H1 (cell line): ENCODE measurements at regions not wholly inside any gene's neighbourhood (a gene's known extent, or its start where the extent isn't known, plus 50 kb on each side); places are given as distances from the start of the nearest gene placed in this dataset.

Source experiments
- CTCF ChIA-PET: fragments of 300-600 bp; sonication (Branson Sonifier 250); formaldehyde crosslinking; loops from one replicate; lab custom pipeline; 2021; ENCODE audit not compliant: partially characterized antibody; lab: Charles Lee
- POLR2A ChIA-PET: fragments of 300-600 bp; sonication (Branson Sonifier 250); formaldehyde crosslinking; loops from one replicate; lab custom pipeline; 2021; ENCODE audit warnings: inconsistent platforms; ENCODE audit not compliant: partially characterized antibody; lab: Charles Lee
- DNase-seq, 2 experiments: peaks; one replicate each; pipeline versions ENCODE4 v3.0.0 to v3.0.0-alpha.2; 2010 to 2022; ENCODE audit warnings: low spot score in 2 of 2, low read depth in 1 of 2, mixed read lengths in 1 of 2
- FAIRE-seq: peaks from 2 replicates; lab custom pipeline; 2011; peaks lifted over from hg19 to GRCh38; lab: Jason Lieb, UNC
- H2AFZ ChIP-seq: 2 replicates; pipeline ENCODE4 v1.8.1; 2012; ENCODE audit warnings: low read length, inconsistent platforms
- H2AK5ac ChIP-seq: 2 replicates; pipeline ENCODE4 v1.6.1; 2013; ENCODE audit warnings: low read depth, low read length
- H2BK120ac ChIP-seq: replicated peaks from 2 replicates; pipeline ENCODE3; 2013; ENCODE audit warnings: low read depth, low read length, inconsistent platforms
- H2BK12ac ChIP-seq: 2 replicates; pipeline ENCODE4 v1.6.1; 2013; ENCODE audit warnings: low read depth, low read length
- H2BK15ac ChIP-seq: 2 replicates; pipeline ENCODE4 v1.6.1; 2013; ENCODE audit warnings: low read length
- H2BK20ac ChIP-seq: 2 replicates; pipeline ENCODE4 v1.6.1; 2013; ENCODE audit warnings: low read length
- H2BK5ac ChIP-seq: 2 replicates; pipeline ENCODE4 v1.6.1; 2013; ENCODE audit warnings: low read depth, low read length
- H3K14ac ChIP-seq: 2 replicates; pipeline ENCODE4 v1.6.1; 2013; ENCODE audit warnings: inconsistent platforms; ENCODE audit not compliant: insufficient read length
- H3K18ac ChIP-seq: 2 replicates; pipeline ENCODE4 v1.6.1; 2013; ENCODE audit warnings: low read length; ENCODE audit errors: extremely low read depth
- H3K23ac ChIP-seq: 2 replicates; pipeline ENCODE4 v1.6.1; 2013; ENCODE audit warnings: inconsistent platforms; ENCODE audit not compliant: insufficient read length
- H3K23me2 ChIP-seq: 2 replicates; pipeline ENCODE4 v1.6.1; 2013; ENCODE audit warnings: low read depth, low read length
- H3K27ac ChIP-seq: 2 replicates; pipeline ENCODE4 v1.6.1; 2011; ENCODE audit warnings: low read depth, low read length, inconsistent platforms
- H3K27me3 ChIP-seq, 4 experiments: replicated peaks in 1 of 4; 1 replicate in 1 of 4; 2 replicates in 3 of 4; pipeline versions ENCODE4 v1.6.1 to v1.8.1; 2011 to 2013; ENCODE audit warnings: low read length in 3 of 4, mild to moderate bottlenecking in 3 of 4, inconsistent platforms in 2 of 4, mixed read lengths in 2 of 4, moderate library complexity in 1 of 4; ENCODE audit not compliant: control insufficient read depth in 3 of 4, insufficient read depth in 3 of 4; ENCODE audit errors: extremely low read depth in 1 of 4
- H3K36me3 ChIP-seq, 4 experiments: 2 replicates each; pipeline versions ENCODE4 v1.6.1 to v1.8.1; 2011 to 2013; ENCODE audit warnings: mild to moderate bottlenecking in 4 of 4, low read length in 3 of 4, moderate library complexity in 2 of 4, control low read depth in 1 of 4, inconsistent platforms in 1 of 4; ENCODE audit not compliant: insufficient read depth in 4 of 4, control insufficient read depth in 2 of 4
- H3K4ac ChIP-seq: replicated peaks from 2 replicates; pipeline ENCODE3; 2013; ENCODE audit warnings: low read length, low read depth, mixed read lengths, inconsistent platforms; ENCODE audit not compliant: insufficient read length
- H3K4me1 ChIP-seq, 4 experiments: replicated peaks in 1 of 4; 1 replicate in 1 of 4; 2 replicates in 3 of 4; pipeline versions ENCODE4 v1.6.1 to v1.8.1; 2011 to 2013; ENCODE audit warnings: low read length in 3 of 4, inconsistent platforms in 2 of 4, mixed read lengths in 1 of 4; ENCODE audit not compliant: insufficient read depth in 4 of 4, control insufficient read depth in 3 of 4
- H3K4me2 ChIP-seq, 2 experiments: 2 replicates each; pipeline versions ENCODE4 v1.6.1 to v1.8.1; 2011 to 2013; ENCODE audit warnings: low read depth in 2 of 2, low read length in 2 of 2, control low read depth in 1 of 2, inconsistent platforms in 1 of 2, mild to moderate bottlenecking in 1 of 2; ENCODE audit not compliant: insufficient read depth in 1 of 2
- H3K4me3 ChIP-seq, 4 experiments: fragments of 200-600, 300-600 bp in 1 of 4; sonication (generic), shearing (Covaris generic), sonication (Bioruptor Twin) in 1 of 4; 2 replicates each; pipeline versions ENCODE4 v1.5.1 to v1.8.1; 2011 to 2016; ENCODE audit warnings: low read length in 4 of 4, low read depth in 3 of 4, control low read depth in 2 of 4, inconsistent platforms in 2 of 4, mild to moderate bottlenecking in 2 of 4, mixed read lengths in 1 of 4, moderate library complexity in 1 of 4; ENCODE audit not compliant: insufficient read depth in 2 of 4; ENCODE audit errors: extremely low read depth in 1 of 4
- H3K56ac ChIP-seq: replicated peaks from 2 replicates; pipeline ENCODE3; 2013; ENCODE audit warnings: low read depth, mild to moderate bottlenecking, mixed read lengths, low read length, inconsistent platforms; ENCODE audit not compliant: insufficient read length
- H3K79me1 ChIP-seq: 2 replicates; pipeline ENCODE4 v1.6.1; 2013; ENCODE audit warnings: low read depth, low read length, control low read depth
- H3K79me2 ChIP-seq, 2 experiments: 2 replicates each; pipeline versions ENCODE4 v1.6.1 to v1.8.1; 2012 to 2013; ENCODE audit warnings: low read length in 2 of 2, mild to moderate bottlenecking in 2 of 2, inconsistent platforms in 1 of 2; ENCODE audit not compliant: insufficient read depth in 2 of 2, control insufficient read depth in 1 of 2
- H3K9ac ChIP-seq, 4 experiments: replicated peaks in 1 of 4; 1 replicate in 1 of 4; 2 replicates in 3 of 4; pipeline versions ENCODE4 v1.6.1 to v1.8.1; 2011 to 2013; ENCODE audit warnings: low read depth in 3 of 4, low read length in 3 of 4, control low read depth in 2 of 4, mild to moderate bottlenecking in 2 of 4, moderate library complexity in 2 of 4, inconsistent platforms in 1 of 4; ENCODE audit errors: extremely low read depth in 1 of 4
- H3K9me3 ChIP-seq, 2 experiments: 2 replicates each; pipeline versions ENCODE4 v1.6.1 to v1.8.1; 2012 to 2013; ENCODE audit warnings: mild to moderate bottlenecking in 2 of 2, moderate library complexity in 2 of 2, control low read depth in 1 of 2, inconsistent platforms in 1 of 2, low read depth in 1 of 2, low read length in 1 of 2, mixed read lengths in 1 of 2; ENCODE audit not compliant: insufficient read depth in 2 of 2
- H4K20me1 ChIP-seq, 2 experiments: replicated peaks in 1 of 2; 2 replicates each; pipeline versions ENCODE3 to v1.8.1; 2011 to 2013; ENCODE audit warnings: inconsistent platforms in 2 of 2, low read length in 2 of 2, mild to moderate bottlenecking in 1 of 2; ENCODE audit not compliant: insufficient read depth in 2 of 2, control insufficient read depth in 1 of 2
- H4K5ac ChIP-seq: 2 replicates; pipeline ENCODE4 v1.6.1; 2013; ENCODE audit warnings: low read length, low read depth, mixed read lengths, inconsistent platforms; ENCODE audit not compliant: insufficient read length
- H4K8ac ChIP-seq: 2 replicates; pipeline ENCODE4 v1.8.0; 2013; ENCODE audit warnings: mild to moderate bottlenecking, moderate library complexity, low read length, inconsistent platforms; ENCODE audit not compliant: insufficient read depth; ENCODE audit errors: extremely low read depth
- H4K91ac ChIP-seq: replicated peaks from 2 replicates; pipeline ENCODE3; 2013; ENCODE audit warnings: low read length, mixed read lengths, inconsistent platforms; ENCODE audit not compliant: insufficient read length
- BRCA1 ChIP-seq: IDR thresholded peaks from 2 replicates; pipeline ENCODE4 v1.6.1; 2012; ENCODE audit warnings: low read depth, low read length, improper control_type of control experiment
- WGBS, 2 experiments: shearing (Covaris generic) in 1 of 2; methylation state at CpG; one replicate each; pipeline versions ENCODE4 v1.1.6 to v1.1.7; 2013 to 2015; ENCODE audit warnings: low lambda C conversion rate in 2 of 2, mixed read lengths in 2 of 2, inconsistent platforms in 1 of 2, low coverage in 1 of 2, missing lambda C conversion rate in 1 of 2; ENCODE audit not compliant: insufficient replicate concordance in 2 of 2, insufficient coverage in 1 of 2, insufficient read length in 1 of 2; ENCODE audit errors: extremely low coverage in 1 of 2, missing lambda C conversion rate in 1 of 2; 5-methylcytosine and 5-hydroxymethylcytosine counted together

DNA sequence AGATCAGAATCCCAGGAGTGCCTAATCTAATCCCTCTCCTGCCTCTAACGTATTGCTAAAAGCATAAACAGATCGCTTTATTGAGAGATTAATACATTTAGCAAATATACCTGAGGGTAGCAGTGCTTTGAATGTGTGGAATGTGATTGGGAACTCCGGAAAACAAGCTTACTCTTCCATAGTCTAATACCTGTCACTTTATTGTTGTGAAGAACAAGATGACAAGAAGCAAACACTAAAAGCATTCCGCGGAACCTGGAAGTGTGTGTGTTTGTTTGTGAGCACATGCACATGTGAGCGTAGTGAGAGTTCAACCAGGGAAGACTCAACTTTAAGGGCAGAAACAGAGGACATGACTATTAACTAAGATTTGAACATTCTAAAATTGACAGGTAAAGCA, 265.0 kb upstream of the GJE1 start:
- no peak overlapping the region for H4K5ac ChIP-seq
- no peak overlapping the region for H2BK12ac ChIP-seq
- no peaks in the 10 kb centered on the region for H4K20me1 ChIP-seq
- no peak overlapping the region for H3K14ac ChIP-seq
- H3K4me2 ChIP-seq = no peak overlapping the region
- no peak overlapping the region for H4K8ac ChIP-seq
- FAIRE-seq (no peak), DNase-seq (no peak)
- H3K79me1 ChIP-seq = no peaks in the 10 kb centered on the region
- H2AK5ac ChIP-seq = no peak overlapping the region
- H2BK120ac ChIP-seq = no peak overlapping the region
- no peaks in the 10 kb centered on the region for H3K4me1 ChIP-seq
- no peak overlapping the region for H3K27ac ChIP-seq
- no peak overlapping the region for H3K4ac ChIP-seq
- no peak overlapping the region for H3K56ac ChIP-seq
- ChIA-PET POLR2A (no interaction called here), CTCF (interaction anchor here (1.6 kb wide), 1 partner anchor 15 kb away, joined by 4 read pairs; no protein-coding TSS in a partner anchor)
- 82% methylated on average over 6 of the region's 6 CpGs; no CpG with 5 or more reads in 1 of the 2 experiments for WGBS, 2 experiments
- H3K23me2 ChIP-seq = no peaks in the 10 kb centered on the region; the same call in 1 of the 2 replicates
- no peak overlapping the region for H2AFZ ChIP-seq
- no peak overlapping the region for H3K18ac ChIP-seq
- H3K9me3 ChIP-seq = no peaks in the 10 kb centered on the region; a peak in 1 of 4 replicates
- H3K79me2 ChIP-seq = no peaks in the 10 kb centered on the region
- H3K36me3 ChIP-seq = no peaks in the 10 kb centered on the region
- no peak overlapping the region for H2BK15ac ChIP-seq
- no peak overlapping the region for H4K91ac ChIP-seq
- no peak overlapping the region for H2BK5ac ChIP-seq
- H3K9ac ChIP-seq = no peak overlapping the region
- H3K27me3 ChIP-seq = no peaks in the 10 kb centered on the region
- H3K23ac ChIP-seq = no peak overlapping the region
- H2BK20ac ChIP-seq = no peak overlapping the region
- H3K4me3 ChIP-seq = no peak overlapping the region
- TF ChIP-seq BRCA1 = no peak
